NB4 (cell line): ENCODE measurements at regions not wholly inside any gene's neighbourhood (a gene's known extent, or its start where the extent isn't known, plus 50 kb on each side); places are given as distances from the start of the nearest gene placed in this dataset.

Experiments
- DNase-seq: peaks from one replicate; pipeline ENCODE4 v3.0.0; 2010; ENCODE audit warnings: low read depth
- H3K4me3 ChIP-seq: one replicate; pipeline ENCODE4 v1.5.1; 2011; ENCODE audit warnings: mild to moderate bottlenecking, low read depth, low read length, moderate library complexity
- CTCF ChIP-seq: IDR thresholded peaks from one replicate; pipeline ENCODE4 v1.5.1; 2012; ENCODE audit warnings: low read depth, low read length
- MAX ChIP-seq: IDR thresholded peaks from 2 replicates; pipeline ENCODE4 v1.6.1; 2011; ENCODE audit warnings: low read depth, low read length
- MYC ChIP-seq: IDR thresholded peaks from 2 replicates; pipeline ENCODE4 v1.6.1; 2011; ENCODE audit warnings: low read depth, low read length
- POLR2A ChIP-seq: IDR thresholded peaks from 2 replicates; pipeline ENCODE4 v1.6.1; 2011; ENCODE audit warnings: mild to moderate bottlenecking; ENCODE audit not compliant: insufficient read length; ENCODE audit errors: extremely low read depth

DNA sequence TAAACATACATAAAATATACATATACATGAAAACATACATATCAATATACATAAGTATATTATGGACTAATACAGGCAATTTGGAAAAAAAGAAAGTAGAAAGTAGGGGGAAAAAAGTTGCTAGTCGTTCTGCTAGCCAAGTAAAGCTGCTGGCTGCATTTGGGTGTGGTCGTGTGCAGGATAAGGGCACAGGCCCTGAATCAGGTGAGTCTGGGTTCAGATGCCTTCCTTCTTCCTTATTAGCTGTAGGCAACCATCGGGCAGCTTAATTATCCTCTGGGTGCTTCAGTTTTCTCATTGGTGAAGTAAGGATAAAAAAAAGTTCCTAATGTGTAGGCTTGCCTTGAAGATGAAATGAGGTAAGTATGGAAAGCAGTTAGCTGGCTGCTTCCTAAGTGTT lies 59.2 kb upstream of the SPRY4 start:
- TF ChIP-seq CTCF = no peak
- no peak for TF ChIP-seq MYC
- no peak for TF ChIP-seq MAX
- no peak for TF ChIP-seq POLR2A
- no peak overlapping the region for H3K4me3 ChIP-seq
- DNase-seq = no peak

DNA sequence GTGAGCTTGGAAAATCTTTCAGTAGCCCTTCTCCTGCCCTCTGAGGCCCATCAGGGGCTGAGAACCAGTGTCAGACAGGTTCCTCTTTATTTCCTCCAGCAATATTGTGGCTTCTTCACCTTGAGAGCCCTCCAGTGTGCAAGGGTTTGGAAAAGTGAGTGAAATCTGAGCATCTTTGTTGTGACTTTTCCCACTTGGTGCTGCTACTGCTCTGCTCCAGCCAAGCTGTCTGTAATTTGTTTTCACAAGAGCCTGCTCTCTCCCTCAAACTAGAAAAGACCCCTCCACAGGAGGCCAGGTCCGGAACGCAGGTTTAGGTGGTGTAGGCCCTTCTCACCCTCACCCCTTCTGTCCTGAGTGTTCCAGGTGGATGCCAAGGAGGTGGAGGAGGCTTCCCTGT lies 57.4 kb upstream of the SPRY4 start:
- TF ChIP-seq MYC (no peak), POLR2A (no peak), MAX (no peak), CTCF (no peak)
- H3K4me3 ChIP-seq = no peak overlapping the region
- no peak for DNase-seq

GRCh38 chr5:142378737-142379634 lies 54.2 kb upstream of the SPRY4 start:
- DNase-seq = no peak
- no peak overlapping the region for H3K4me3 ChIP-seq
- TF ChIP-seq MYC = no peak
- no peak for TF ChIP-seq CTCF
- no peak for TF ChIP-seq POLR2A
- TF ChIP-seq MAX = no peak

DNA sequence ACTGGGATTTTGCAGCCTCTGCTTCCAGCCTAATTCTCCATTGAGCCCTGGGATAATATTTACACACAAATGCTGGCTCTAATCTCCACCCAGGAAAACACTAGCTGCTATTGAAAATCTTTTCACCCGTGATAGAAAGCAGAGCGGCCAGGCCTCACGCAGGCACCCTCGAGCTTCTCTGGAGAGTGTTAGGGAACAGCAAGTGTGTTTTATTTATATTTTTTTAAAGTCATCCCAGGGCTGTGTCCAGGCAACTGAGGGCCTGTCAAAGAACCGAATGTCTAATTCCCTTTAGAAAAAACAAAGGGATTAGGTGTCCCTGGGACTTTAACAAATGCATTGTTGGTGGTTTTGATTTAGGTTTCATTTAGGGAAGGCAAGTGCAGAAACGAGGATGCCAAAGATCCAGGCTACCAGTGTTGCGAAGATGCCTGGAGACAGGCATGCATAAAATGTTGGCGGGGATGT lies 51.2 kb upstream of the SPRY4 start:
- H3K4me3 ChIP-seq = no peak overlapping the region
- TF ChIP-seq CTCF (no peak), POLR2A (no peak), MYC (no peak), MAX (no peak)
- no peak for DNase-seq
